GM23248 (cell line): ENCODE measurements at regions not wholly inside any gene's neighbourhood (a gene's known extent, or its start where the extent isn't known, plus 50 kb on each side); places are given as distances from the start of the nearest gene placed in this dataset.

Experiments used
- EZH2 ChIP-seq: fragments of 200-600 bp; sonication (generic); IDR thresholded peaks from 2 replicates; pipeline ENCODE4 v1.6.1; 2018; ENCODE audit warnings: antibody characterized with exemption, mild to moderate bottlenecking; ENCODE audit not compliant: insufficient read depth, poor library complexity, severe bottlenecking
- EZH2phosphoT487 ChIP-seq: fragments of 200-600 bp; sonication (generic); IDR thresholded peaks from 2 replicates; pipeline ENCODE4 v1.6.1; 2018; ENCODE audit warnings: antibody characterized with exemption, moderate library complexity, mild to moderate bottlenecking, low read depth; ENCODE audit not compliant: insufficient read depth

DNA sequence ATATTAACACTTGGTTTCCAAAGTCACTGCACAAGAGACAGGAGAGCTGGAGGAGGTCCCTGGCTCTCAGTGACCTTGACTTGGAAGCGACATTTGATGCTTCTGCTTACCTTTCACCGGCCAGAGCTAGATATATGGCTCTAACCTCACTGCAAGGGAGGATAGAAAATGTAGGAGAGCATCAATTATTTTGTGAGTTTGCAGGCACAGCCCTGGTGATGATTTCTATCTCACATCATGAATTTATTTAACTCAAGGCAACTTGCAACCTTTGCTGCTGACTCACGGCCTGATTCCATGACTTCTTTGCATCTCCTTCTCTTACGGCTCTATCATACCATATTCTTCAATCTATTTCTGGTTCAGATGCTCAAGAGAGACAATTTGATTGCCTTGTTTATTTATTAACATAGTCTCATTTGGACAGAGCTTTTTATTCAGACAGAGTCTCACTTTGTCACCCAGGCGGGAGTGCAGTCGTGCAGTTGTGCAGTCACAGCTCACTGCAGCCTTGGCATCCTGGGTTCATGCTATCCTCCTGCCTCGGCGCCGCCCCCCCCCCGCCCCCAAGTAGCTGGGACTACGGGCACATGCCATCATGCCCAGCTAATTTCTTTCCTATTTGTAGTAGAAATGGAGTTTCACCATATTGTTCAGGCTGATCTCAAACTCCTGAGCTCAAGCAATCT is 196.0 kb downstream of the REEP3 start:
- TF ChIP-seq EZH2: no peak
- no peak for TF ChIP-seq EZH2phosphoT487
